Suppressor macrophage treated with lipopolysaccharide for 1 hour (primary cell): ENCODE measurements at regions not wholly inside any gene's neighbourhood (a gene's known extent, or its start where the extent isn't known, plus 50 kb on each side); places are given as distances from the start of the nearest gene placed in this dataset.

Source experiments
- DNase-seq, 3 donors: peaks; one replicate each; pipeline ENCODE4 v3.0.0-alpha.2; 2020 to 2022

DNA sequence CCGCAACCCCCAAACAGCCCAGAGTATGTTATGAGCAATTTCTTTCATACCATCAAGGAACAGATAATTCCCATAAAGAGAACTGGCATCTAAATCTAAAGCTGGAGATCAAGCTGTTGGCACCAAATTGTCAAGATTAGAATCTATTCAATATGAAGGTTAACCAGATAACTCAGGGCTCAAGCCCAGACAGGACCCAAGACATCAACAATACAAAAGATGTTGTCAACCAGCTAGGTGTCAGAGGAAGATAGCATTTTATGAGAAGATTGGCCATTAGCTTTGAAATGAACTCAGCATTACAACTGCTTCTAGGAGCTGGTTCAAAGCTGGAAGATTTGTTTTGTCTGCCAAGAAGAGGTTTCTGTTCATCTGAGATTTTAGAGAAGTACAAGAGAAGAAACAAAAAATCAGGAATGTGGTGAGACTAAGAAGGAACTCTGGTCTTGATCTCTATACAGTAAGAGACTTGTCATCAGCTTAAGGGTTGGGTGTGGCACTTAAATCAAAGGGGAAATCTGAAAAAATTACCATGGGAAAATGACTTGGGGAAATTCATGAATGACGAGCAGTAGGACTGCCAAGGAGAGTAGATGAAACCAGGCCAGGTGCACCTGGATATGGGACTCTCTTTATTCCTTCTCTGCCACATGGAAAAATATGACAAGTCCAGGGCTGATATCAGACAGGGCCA lies 64.2 kb upstream of the COX10 start:
- peak; percentile 33 to 76 (median 73) for DNase-seq

DNA sequence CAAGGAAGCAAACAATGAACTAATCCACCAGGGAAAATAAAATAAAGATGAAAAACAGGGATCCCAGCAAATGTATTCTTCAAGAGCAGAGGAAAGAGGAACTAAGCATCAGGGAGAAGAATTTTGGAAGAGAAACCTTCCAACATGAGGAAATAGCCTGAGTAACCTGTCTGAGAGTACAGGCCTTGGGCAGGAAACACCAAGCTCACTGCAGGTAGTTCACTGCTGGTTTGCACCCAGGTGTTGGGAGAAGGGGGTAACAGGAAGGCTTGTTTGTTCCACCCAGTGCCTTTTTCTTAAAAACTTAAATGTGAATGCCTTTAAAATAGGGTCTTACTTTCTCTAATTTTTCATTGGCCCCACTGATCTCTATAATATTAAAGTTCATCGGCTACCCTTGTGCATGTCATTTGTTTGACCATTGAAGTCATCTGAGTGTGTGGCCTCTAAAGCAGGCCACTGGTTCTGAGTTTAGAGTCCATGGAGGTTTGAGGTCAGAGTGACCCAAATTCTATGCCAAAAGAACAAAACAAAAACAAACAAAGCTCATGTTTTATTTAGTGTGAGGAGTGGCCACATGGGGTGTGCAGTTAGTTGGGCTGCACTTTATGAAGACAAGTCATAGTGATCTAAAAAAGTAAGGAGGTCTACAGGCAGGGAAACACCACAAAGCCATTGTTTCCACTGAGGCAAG lies 62.9 kb upstream of the COX10 start:
- peak in 2 of 3 donors; percentile 7 to 20 for DNase-seq

DNA sequence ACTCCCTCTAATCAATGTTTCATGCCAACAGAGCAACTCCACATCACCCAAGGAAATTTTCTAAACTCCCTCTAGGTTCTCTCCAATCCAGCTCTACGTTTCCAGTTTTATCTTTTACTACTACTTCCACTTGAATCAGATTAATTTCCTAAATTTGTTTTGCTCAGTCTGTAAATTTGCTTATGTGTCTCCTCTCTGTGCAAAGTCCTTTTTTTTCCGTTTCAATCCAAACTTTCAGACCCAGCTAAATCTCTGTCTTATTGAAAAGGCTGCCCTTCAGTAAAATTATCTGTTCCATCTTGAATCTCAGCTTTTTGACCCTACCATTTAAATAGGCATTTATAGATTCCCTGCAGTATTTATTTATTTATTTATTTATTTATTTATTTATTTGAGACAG lies 61.4 kb upstream of the COX10 start:
- no peak for DNase-seq

DNA sequence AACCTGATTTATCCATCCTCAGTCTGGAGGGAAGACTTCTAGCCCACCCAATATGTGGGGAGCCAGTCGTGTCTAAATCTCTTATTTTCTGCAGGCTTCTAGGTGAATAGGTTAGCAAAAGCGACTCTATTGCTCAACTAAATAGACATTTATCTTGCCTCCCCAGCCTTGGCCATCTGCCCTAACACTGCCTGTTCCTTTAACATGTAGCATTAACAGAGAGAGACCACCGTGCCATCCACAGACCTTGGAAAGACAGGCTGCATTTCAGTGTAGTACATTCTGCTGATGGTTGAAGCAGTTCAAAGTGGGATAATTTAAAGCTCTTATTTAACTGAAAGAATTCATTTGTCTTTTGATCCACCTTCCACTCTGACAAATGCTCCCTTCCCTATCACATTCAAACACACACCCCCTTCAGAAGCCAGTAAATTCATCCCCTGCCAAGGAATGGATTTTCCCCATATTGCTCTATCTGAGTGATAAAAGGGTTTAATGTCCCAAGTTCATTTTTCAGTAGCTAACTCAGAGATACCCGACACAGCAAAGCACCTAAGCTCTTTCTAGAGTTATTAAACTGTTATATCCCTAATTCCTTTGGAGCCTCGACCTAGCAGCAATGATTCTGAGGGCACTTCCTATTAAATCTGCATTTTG lies 58.1 kb upstream of the COX10 start:
- DNase-seq = no peak

DNA sequence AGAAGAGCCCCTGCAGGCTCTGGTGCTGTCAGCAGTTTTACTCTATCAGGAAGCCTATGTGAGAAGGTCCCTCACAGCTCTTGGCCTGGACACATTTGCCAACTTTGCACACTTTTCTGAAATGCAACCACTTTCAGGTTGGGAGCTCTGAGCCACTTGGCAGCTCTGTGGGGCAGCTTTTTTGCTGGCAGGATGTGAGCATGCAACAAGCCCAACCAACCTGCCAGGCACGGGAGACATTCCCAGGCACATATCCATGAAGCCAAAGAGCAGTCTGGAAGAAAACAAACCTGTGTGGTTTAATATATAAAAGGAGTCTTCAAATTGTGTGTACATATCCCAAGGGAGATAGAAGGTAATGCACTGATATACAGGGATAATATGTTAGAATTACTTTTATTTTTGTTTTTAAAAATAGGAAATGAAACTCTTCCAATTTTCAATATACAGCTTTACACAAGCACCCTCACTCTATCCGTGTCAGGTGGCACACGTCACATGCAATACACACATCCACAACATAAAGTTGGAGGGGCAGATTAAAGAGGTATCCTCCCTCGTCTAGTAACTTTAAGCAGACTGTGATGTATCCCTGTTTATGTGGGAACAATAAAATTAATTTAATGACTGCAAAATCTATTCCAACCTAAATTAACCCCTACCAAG lies 57.4 kb upstream of the COX10 start:
- DNase-seq = no peak

DNA sequence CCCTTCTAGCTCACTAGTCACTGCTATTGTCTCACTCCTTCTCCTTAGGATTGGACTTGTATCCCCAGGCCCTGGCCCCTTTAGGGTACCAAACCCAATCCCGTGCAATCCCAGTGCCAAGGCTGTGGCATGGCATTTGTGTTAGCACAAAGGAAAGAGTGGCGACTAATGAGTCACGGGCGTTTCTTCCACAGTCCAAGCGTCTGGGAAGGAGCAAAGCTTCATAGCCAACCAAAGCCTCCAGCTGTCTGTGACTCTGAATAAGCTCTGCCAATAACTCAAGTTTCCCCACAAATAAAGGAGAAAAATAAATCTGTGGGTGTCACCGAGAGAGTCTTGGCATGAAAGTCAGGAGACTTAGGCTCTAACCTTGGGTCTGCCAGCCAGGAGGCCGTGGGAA lies 54.6 kb upstream of the COX10 start:
- no peak for DNase-seq

DNA sequence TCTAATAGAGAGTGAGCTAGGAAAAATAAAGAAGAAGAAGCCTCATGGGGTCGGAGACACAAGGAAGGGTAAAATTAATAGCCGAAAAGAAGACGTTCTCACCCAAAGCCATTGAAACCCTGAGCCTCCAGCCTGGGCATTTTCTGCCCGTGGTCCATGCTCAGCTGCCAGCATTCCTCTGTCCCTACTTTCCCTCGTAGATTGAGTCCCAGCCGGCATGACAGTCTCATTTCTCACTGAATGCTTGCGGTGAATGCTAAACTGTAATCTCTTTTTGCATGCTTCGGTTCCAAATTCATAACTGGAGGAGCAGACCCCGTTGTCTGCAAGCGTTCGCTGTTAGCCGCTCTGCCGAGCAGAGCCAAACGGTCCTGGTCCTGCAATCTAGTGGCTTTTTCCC lies 54.0 kb upstream of the COX10 start:
- no peak for DNase-seq

- no peak for DNase-seq
Measured at GRCh38 chr17:14016858-14017257, 52.4 kb upstream of the COX10 start.

DNA sequence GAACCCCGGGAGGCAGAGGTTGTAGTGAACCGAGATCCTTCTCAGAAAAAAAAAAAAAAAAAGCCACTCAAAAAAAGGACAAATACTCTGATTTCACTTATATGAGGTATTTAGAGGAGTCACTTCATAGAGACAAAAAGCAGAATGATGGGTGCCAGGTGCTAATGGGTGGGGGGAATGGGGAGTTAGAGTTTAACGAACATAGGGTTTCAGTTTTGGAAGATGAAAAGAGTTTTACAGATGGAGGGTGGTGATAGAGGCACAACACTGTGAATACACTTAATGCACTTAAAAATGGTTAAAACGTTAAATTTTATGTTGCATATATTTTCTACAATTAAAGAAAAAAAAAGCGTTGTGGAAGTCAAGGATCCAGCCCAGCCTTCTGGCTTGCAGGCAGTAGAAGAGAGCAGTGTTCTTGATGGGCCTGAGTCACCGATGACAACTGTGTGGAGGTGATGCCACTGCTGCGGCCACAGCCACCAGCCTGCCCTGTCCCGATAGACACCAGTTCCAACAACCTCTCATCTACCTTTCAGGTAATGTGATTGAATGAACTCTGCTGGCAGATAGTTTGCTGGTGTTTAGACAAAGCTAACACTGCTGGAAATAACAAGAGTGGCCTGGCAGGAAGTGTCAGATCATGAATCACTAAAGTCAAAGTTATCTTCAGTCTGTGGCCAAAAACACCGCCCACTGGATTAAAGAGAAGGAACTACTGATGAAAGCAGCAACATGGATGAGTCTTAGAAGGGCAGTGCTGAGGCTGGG lies 49.9 kb upstream of the COX10 start:
- DNase-seq = peak; percentile 10 to 53 (median 48)
